ENCODE measurements at regions not wholly inside any gene's neighbourhood (a gene's known extent, or its start where the extent isn't known, plus 50 kb on each side); places are given as distances from the start of the nearest gene placed in this dataset.

GRCh38 chr20:57872816-57873409, 163.1 kb upstream of the PMEPA1 start:
- Histone ChIP-seq H2AFZ (ENCODE audit: low read length) (no peak overlapping the region), H4K20me1 (ENCODE audit: low read length) (no peaks in the 10 kb centered on the region), H3K4me1 (ENCODE audit: insufficient read depth, low read length) (no peaks in the 10 kb centered on the region), H3K9ac (ENCODE audit: low read length) (no peak overlapping the region), H3K27me3 (ENCODE audit: low read length) (no peaks in the 10 kb centered on the region; the same call in 1 of the 2 replicates), H3K9me2 (replicated peaks; ENCODE audit: low read length) (no peaks in the 10 kb centered on the region), H3K9me3 (ENCODE audit: low read length) (no peaks in the 10 kb centered on the region), H3K4me2 (ENCODE audit: low read length) (no peak overlapping the region), H3K27ac (ENCODE audit: low read length) (no peak overlapping the region), H3K4me3 (ENCODE audit: low read length) (no peak overlapping the region), H3K79me2 (ENCODE audit: low read length) (no peaks in the 10 kb centered on the region), H3K36me3 (ENCODE audit: low read depth, low read length) (no peaks in the 10 kb centered on the region), H3F3A (ENCODE audit: low read length, unreplicated experiment) (no peaks in the 10 kb centered on the region)
- no TSS peak for BruUV-seq (replicated peaks)
- ChIA-PET CTCF (no interaction called here), POLR2A (ENCODE audit: unreplicated experiment) (no interaction called here)
- ATAC-seq (no peak), DNase-seq (no peak)
- intact Hi-C loops (cut with micrococcal nuclease), result no loop called here
- TF ChIP-seq EZH2phosphoT487 (IDR thresholded peaks at IDR 0.05; ENCODE audit: borderline replicate concordance, low read length) (no peak), EZH2 (IDR thresholded peaks at IDR 0.05; ENCODE audit: low read length, unreplicated experiment) (no peak)
- TF ChIP-seq, protein P1, sequence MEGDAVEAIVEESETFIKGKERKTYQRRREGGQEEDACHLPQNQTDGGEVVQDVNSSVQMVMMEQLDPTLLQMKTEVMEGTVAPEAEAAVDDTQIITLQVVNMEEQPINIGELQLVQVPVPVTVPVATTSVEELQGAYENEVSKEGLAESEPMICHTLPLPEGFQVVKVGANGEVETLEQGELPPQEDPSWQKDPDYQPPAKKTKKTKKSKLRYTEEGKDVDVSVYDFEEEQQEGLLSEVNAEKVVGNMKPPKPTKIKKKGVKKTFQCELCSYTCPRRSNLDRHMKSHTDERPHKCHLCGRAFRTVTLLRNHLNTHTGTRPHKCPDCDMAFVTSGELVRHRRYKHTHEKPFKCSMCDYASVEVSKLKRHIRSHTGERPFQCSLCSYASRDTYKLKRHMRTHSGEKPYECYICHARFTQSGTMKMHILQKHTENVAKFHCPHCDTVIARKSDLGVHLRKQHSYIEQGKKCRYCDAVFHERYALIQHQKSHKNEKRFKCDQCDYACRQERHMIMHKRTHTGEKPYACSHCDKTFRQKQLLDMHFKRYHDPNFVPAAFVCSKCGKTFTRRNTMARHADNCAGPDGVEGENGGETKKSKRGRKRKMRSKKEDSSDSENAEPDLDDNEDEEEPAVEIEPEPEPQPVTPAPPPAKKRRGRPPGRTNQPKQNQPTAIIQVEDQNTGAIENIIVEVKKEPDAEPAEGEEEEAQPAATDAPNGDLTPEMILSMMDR (conservative IDR thresholded peaks at IDR 0.05; ENCODE audit: low read depth, low read length), result no peak

GRCh38 chr20:57871237-57871632, 161.4 kb upstream of the PMEPA1 start:
- Histone ChIP-seq H3K9ac (ENCODE audit: low read length) (no peak overlapping the region), H3K9me2 (replicated peaks; ENCODE audit: low read length) (no peaks in the 10 kb centered on the region), H3F3A (ENCODE audit: low read length, unreplicated experiment) (no peaks in the 10 kb centered on the region), H4K20me1 (ENCODE audit: low read length) (no peaks in the 10 kb centered on the region), H3K4me1 (ENCODE audit: insufficient read depth, low read length) (no peaks in the 10 kb centered on the region), H2AFZ (ENCODE audit: low read length) (no peak overlapping the region), H3K79me2 (ENCODE audit: low read length) (no peaks in the 10 kb centered on the region), H3K4me3 (ENCODE audit: low read length) (no peak overlapping the region), H3K4me2 (ENCODE audit: low read length) (no peak overlapping the region), H3K27me3 (ENCODE audit: low read length) (no peaks in the 10 kb centered on the region; the same call in 1 of the 2 replicates), H3K27ac (ENCODE audit: low read length) (no peak overlapping the region), H3K9me3 (ENCODE audit: low read length) (no peaks in the 10 kb centered on the region), H3K36me3 (ENCODE audit: low read depth, low read length) (no peaks in the 10 kb centered on the region)
- ChIA-PET CTCF (interaction anchor here (0.5 kb wide), 1 partner anchor 214 kb away, joined by 3 read pairs; no protein-coding TSS in a partner anchor), POLR2A (ENCODE audit: unreplicated experiment) (no interaction called here)
- TF ChIP-seq EZH2phosphoT487 (IDR thresholded peaks at IDR 0.05; ENCODE audit: borderline replicate concordance, low read length), result no peak
- TF ChIP-seq EZH2 (IDR thresholded peaks at IDR 0.05; ENCODE audit: low read length, unreplicated experiment), result no peak
- TF ChIP-seq, protein P1 (conservative IDR thresholded peaks at IDR 0.05; ENCODE audit: low read depth, low read length), result no peak
- no TSS peak for BruUV-seq (replicated peaks)
- DNase-seq, result no peak
- intact Hi-C loops (cut with micrococcal nuclease), result no loop called here
- no peak for ATAC-seq

DNA sequence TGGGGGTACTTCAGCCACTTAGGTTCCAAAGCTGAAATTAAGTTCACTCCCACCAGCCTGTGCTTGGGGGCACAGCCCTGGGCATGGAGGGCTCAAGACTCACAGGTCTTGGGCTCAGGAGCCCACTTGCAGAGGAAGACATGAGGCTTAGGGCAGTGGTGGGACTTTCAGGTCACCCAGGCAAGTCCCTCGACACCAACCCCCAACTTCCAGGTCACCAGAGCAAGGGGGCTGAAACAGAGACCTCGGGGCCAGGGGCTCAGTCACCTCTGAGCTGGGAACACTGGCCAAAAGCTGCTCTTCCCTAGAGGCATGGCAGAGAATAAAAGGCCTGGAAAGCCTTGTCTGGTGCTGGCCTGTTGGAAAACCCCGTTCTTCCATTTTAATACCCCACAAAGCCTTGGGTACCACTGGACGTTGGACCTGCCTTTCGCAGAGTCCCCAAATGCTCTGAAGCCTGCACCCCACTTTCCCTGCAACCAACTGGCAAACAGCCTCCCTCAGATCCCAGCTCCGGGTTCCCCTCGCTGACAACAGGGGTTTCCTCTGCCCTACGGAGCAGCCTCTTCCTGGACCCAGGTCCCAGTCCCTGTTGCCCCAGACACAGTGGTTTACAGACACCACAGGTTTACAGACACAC, 160.9 kb upstream of the PMEPA1 start:
- no peak overlapping the region for H3K9ac ChIP-seq (ENCODE audit: low read length)
- BruUV-seq (replicated peaks), result no TSS peak
- H3K79me2 ChIP-seq (ENCODE audit: low read length), result no peaks in the 10 kb centered on the region
- H3F3A ChIP-seq (ENCODE audit: low read length, unreplicated experiment), result no peaks in the 10 kb centered on the region
- H3K9me3 ChIP-seq (ENCODE audit: low read length), result no peaks in the 10 kb centered on the region
- ATAC-seq (no peak), DNase-seq (no peak)
- ChIA-PET CTCF (interaction anchor here (0.5 kb wide), 1 partner anchor 214 kb away, joined by 3 read pairs; no protein-coding TSS in a partner anchor), POLR2A (ENCODE audit: unreplicated experiment) (no interaction called here)
- H3K4me3 ChIP-seq (ENCODE audit: low read length), result no peak overlapping the region
- TF ChIP-seq EZH2phosphoT487 (IDR thresholded peaks at IDR 0.05; ENCODE audit: borderline replicate concordance, low read length) (no peak), EZH2 (IDR thresholded peaks at IDR 0.05; ENCODE audit: low read length, unreplicated experiment) (no peak)
- TF ChIP-seq, protein P1 (conservative IDR thresholded peaks at IDR 0.05; ENCODE audit: low read depth, low read length), result no peak
- no peak overlapping the region for H2AFZ ChIP-seq (ENCODE audit: low read length)
- H3K9me2 ChIP-seq (replicated peaks; ENCODE audit: low read length), result no peaks in the 10 kb centered on the region
- intact Hi-C loops (cut with micrococcal nuclease), result no loop called here
- no peaks in the 10 kb centered on the region for H3K4me1 ChIP-seq (ENCODE audit: insufficient read depth, low read length)
- no peaks in the 10 kb centered on the region for H4K20me1 ChIP-seq (ENCODE audit: low read length)
- H3K27ac ChIP-seq (ENCODE audit: low read length), result no peak overlapping the region
- no peak overlapping the region for H3K4me2 ChIP-seq (ENCODE audit: low read length)
- H3K36me3 ChIP-seq (ENCODE audit: low read depth, low read length), result no peaks in the 10 kb centered on the region
- no peaks in the 10 kb centered on the region; the same call in 1 of the 2 replicates for H3K27me3 ChIP-seq (ENCODE audit: low read length)
